GM21390 (cell line): ENCODE measurements at regions not wholly inside any gene's neighbourhood (a gene's known extent, or its start where the extent isn't known, plus 50 kb on each side); places are given as distances from the start of the nearest gene placed in this dataset.

Experiments
- ATAC-seq: cut with Tn5 transposase; IDR thresholded peaks from one replicate; pipeline ENCODE4 v1.9.1; 2021; ENCODE audit not compliant: unreplicated experiment

GRCh38 chr18:4641771-4642368, 186.8 kb upstream of the DLGAP1 start:
- ATAC-seq = no peak

- no peak for ATAC-seq
Observed at GRCh38 chr18:4640349-4641012, 185.4 kb upstream of the DLGAP1 start.

GRCh38 chr18:4639628-4640310, 184.7 kb upstream of the DLGAP1 start:
- peak; percentile 89 for ATAC-seq

GRCh38 chr18:4638680-4639079, 183.6 kb upstream of the DLGAP1 start:
- ATAC-seq = no peak

- no peak for ATAC-seq
Observed at GRCh38 chr18:4637876-4638275, 182.8 kb upstream of the DLGAP1 start.

GRCh38 chr18:4636967-4637366, 181.9 kb upstream of the DLGAP1 start:
- no peak for ATAC-seq

GRCh38 chr18:4631239-4631638, 176.1 kb upstream of the DLGAP1 start:
- no peak for ATAC-seq

GRCh38 chr18:4605212-4605611, 150.1 kb upstream of the DLGAP1 start:
- no peak for ATAC-seq

GRCh38 chr18:4603955-4604354, 148.8 kb upstream of the DLGAP1 start:
- ATAC-seq = no peak

- ATAC-seq = no peak
Observed at GRCh38 chr18:4599312-4599711, 144.2 kb upstream of the DLGAP1 start.

- no peak for ATAC-seq
Observed at GRCh38 chr18:4597301-4597700, 142.2 kb upstream of the DLGAP1 start.

GRCh38 chr18:4593895-4594294, 138.8 kb upstream of the DLGAP1 start:
- ATAC-seq = no peak

GRCh38 chr18:4593459-4593858, 138.4 kb upstream of the DLGAP1 start:
- ATAC-seq = no peak

- no peak for ATAC-seq
Observed at GRCh38 chr18:4589056-4589800, 134.1 kb upstream of the DLGAP1 start.

- no peak for ATAC-seq
Observed at GRCh38 chr18:4587204-4587603, 132.1 kb upstream of the DLGAP1 start.

GRCh38 chr18:4586731-4587130, 131.6 kb upstream of the DLGAP1 start:
- no peak for ATAC-seq

- ATAC-seq = no peak
Observed at GRCh38 chr18:4582431-4583335, 127.6 kb upstream of the DLGAP1 start.

GRCh38 chr18:4581966-4582365, 126.9 kb upstream of the DLGAP1 start:
- ATAC-seq = no peak

- no peak for ATAC-seq
Observed at GRCh38 chr18:4578449-4578848, 123.3 kb upstream of the DLGAP1 start.

GRCh38 chr18:4573735-4574134, 118.6 kb upstream of the DLGAP1 start:
- no peak for ATAC-seq

GRCh38 chr18:4557502-4557901, 102.4 kb upstream of the DLGAP1 start:
- ATAC-seq = no peak
